HG02678 (cell line): ENCODE measurements at regions not wholly inside any gene's neighbourhood (a gene's known extent, or its start where the extent isn't known, plus 50 kb on each side); places are given as distances from the start of the nearest gene placed in this dataset.
"Not testable (repeated sequence)": the region's sequence is repeated elsewhere in the genome, so short reads cannot be mapped to it uniquely, and the experiment has no call there.

ENCODE experiments used
- ATAC-seq: cut with Tn5 transposase; IDR thresholded peaks from one replicate; pipeline ENCODE4 v1.9.1; 2021; ENCODE audit warnings: mild to moderate bottlenecking, moderate library complexity; ENCODE audit not compliant: unreplicated experiment

DNA sequence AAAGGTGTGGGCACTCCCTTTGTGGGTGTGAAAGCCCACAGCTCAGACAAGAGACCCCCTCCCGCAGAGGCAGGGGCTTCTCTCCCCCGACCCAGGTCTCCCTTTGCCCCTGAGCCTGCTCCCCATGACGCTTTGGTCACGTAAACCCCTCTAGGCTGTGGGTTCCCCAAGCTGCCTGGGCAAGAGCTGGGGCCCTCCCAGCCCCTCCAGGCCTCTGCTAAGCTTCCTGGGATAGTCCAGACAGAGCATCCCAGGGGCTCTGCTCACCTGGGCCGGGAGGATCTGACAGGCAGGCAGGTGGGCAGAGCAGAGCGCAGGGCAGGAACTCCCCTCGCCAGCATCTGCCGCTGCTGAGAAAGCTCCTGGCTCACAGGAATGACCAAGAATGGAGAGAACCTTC lies 177.3 kb downstream of the BANP start:
- no peak for ATAC-seq

DNA sequence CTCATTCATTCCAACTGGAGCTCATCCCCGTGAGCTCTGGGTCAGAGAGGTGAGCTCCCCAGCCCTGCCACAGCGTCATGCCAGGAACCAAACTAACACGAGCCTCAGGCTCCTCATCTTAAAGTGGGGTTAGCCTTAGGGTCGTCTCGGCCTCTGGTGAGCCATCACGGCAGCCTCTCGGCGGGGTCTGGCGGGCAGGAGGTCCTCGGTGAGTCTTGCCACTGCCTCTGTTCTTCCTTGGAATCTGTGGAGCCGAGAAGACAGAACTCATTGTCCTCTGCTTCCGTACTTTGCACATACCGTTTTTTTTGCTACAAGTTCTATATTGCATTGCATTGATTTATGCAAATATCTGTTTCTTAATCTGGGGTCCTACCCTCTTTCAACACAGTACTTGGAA lies 177.9 kb downstream of the BANP start:
- ATAC-seq: not testable (repeated sequence)

DNA sequence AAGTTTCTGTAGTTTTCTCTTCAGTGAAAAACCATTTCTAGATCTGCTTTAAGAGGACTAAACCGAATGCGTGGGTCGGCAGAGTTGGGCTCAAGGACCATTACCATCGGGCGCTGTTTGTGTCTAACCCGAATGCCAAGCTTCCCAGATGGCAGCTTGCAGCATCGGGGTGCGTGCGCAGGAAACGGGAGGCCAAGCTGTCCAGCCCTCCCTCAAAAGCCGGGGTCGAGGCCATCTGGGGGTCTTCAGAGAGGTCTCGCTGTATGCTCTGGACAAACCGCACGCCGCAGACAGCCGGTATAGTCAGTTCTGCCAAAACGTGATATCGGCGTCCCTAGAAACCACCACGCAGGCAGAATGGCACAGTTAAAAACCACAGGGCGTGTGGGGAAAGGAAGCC lies 178.8 kb downstream of the BANP start:
- no peak for ATAC-seq

DNA sequence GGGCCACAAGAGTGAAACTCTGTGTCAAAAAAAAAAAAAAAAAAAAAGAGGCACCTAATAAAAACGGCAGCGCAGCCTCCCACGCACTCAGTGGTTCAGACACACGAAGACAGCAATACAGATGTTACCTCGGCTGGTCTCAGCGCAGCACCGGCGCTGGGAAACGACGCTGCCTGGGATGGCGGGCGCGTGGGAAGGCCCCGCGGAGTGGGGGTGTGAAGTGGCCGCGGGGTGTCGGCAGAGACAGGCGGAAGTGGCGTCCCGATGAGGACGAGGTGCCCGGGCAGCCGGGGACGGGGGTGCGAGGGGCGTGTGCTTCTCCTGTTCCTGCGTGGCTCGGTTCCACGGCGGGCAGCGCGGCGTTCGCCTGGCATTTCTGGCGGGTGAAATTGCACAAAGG lies 179.4 kb downstream of the BANP start:
- no peak for ATAC-seq

DNA sequence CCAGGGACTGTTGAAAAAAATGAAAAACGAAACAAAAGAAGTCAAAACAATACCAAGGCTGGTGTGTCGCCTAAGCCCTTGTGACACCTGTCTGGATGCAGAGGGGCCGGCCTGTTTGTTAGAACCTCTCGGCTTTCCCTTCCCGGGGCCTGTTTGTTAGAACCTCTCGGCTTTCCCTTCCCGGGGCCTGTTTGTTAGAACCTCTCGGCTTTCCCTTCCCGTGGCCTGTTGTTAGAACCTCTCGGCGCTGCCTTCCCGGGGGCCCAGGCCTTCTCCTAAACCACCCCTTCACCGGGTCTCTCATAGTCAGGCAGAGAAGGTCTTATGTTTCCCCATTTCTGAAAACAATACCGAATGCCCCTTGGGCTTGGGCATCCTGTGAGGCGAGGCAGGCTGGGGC lies 180.0 kb downstream of the BANP start:
- no peak for ATAC-seq

DNA sequence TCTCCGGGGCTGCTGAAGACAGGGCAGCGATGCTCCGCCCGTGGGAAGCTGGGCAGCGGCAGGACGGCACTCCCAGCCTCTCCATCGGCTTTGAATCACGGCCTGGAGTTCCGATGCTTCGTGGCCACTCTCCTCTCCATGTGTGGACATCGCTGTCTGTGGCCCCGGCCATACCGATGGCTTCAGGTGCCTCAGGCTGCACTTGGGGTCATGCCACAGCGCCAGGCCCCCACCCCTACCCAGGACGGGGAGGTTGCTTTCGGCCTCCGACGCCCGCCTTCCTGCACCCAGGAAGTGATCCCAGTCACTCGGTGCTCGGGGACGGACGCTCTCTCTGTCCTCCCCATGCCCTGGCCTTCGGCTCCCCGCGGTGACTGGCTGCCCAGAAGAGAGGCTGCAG lies 180.7 kb downstream of the BANP start:
- ATAC-seq: no peak

DNA sequence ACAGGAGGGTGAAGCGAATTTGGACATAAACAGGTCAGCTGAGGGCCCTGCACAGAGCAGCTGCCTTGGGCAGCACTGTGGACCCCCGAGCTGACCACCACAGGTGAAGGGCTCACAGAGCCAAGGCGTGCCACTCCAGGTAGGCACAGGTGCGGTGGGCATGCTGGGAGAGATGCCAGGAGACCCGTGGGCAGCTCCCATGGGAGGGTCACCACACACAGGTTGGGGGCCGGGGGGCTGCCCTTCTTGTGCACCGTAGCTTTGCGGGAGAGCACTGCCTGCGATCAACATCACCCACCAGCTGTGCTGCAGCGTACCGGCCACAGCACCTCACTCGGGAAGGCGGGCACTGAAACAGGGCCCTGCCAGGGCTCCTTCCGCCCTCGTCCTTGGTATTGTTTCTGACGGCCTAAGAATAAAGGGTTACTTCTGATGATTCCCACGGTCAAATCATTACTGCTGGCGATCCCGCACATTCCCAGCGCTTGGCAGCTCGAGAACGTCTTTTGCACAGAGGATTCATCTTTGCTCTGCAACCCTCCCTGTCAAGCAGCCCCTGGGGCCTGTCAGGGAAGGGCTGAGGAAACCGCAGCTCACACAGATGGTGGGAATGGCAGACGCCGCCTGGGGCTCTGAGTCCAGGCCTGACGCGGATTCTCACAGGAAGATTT lies 181.7 kb downstream of the BANP start:
- ATAC-seq: no peak

DNA sequence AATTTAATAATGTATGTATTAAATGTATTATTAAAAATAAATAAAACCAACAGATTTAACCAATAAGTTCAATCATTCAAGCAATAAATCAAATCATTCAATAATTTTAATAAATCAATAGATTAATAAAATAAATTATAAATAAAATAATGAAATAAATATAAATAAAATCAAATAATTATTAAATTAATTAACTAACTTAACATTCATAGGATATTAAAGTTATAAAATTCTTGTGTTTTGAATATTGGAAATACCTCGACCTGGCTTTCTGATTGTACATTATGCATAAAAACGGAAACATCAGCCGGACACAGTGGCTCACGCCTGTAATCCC lies 182.2 kb downstream of the BANP start:
- ATAC-seq: no peak

DNA sequence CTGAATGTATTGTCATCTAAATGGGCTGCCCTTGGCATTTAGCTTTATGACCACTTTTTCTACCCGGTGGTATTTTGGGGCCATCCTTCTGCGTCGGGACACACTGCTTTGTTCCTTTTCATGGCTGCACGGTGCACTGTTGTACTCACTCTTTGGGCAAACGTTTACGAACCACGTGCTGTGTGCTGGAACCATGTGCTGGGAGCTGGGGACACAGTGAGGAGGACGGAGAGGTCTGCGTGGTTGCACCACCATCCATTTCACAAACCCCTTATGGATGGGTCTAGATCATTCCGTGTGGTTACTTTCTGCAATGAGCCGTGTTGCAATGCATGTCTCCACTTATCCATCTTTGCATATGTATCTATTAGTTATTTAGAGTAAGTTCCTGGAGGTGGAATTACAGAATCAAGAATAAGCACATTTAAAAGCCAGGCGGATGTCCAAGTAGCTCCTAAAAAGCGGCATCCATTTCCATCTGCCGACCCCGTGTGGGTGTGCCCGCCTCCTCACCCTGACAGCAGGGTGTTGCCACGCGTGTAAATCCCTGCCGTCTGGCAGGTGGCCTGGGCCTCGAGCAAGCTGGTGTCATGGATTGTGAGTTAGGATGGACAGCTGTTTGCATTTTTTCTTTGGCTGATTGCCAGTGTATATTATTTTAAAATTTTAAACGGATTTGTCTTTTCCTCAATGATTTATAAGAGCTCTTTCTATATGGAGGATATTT lies 183.1 kb downstream of the BANP start:
- not testable (repeated sequence) for ATAC-seq

DNA sequence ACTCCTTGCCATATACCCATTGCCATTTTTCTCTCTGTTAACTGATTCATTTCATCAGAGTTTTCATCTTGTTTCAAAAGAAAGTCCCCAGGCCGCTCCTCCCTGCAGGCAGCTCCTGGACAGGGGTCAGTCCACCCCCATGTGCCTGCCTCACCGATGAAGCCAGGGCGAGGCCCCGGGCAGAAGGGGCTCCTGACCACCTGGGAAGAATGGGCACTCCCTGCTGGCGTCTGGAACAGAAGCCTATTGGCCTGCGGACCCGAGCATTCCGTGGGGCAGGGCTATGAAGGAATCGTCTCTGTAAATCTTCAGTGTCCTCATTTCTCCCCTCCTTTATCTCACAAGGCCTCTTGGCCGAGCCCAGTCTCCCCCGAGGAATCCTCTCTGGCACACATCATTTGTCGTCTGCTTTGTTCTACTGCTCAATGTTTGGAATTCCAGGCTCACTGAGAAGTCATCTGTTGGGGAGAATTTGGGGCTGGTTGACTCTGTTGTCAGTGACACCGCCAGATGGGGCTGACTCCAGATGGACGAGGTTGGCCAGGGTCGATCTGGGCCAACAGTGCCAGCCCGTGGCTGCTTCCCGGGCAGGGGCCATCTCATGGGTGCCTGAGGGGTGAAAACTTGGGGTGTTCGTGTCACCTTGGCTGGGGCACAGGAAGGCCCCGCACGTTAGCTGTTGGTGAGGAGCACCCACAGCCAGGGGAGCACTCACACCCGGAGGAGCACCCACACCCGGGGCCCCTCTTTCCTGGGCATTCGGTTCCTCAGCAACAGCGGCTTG lies 183.9 kb downstream of the BANP start:
- not testable (repeated sequence) for ATAC-seq

DNA sequence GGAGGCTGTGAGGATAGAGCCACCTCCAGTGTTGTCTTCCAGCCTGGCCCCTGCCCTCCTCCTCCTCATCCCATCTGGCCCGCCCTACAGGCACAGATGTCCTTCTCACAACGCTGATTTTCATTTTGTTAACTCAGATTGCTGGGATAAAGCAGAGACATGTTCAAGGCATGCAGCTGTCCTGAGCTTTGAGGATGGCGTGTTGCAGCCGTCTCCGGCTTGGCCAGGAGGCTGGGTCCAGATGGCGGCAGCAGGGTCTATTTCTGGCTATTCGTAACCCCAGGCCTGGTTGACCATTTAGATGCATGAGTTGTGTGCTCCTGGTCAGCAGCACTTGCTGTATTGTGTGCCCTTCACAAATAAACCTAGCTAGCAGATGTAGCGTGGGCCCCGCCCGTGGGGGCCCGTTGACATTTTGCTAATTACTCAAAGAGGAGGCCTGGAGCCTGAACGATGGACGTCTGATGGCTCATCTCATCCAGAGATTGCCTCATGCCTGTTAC lies 185.0 kb downstream of the BANP start:
- not testable (repeated sequence) for ATAC-seq

DNA sequence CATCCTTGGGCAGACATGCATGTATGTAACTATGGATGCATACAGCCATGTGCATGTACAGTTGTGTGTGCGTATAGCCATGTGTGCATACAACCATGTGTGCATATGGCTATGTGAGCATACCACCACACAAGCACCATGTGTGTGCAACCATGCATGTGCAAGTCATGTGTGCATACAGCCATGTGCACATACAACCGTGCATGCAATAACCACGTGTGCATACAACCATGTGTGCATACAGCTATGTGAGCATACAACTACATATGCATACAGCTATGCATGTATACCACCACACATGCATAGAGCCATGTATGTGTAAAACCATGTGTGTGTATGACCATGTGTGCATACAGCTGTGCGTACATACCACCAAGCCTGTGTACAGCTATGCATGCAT lies 185.7 kb downstream of the BANP start:
- ATAC-seq: not testable (repeated sequence)

DNA sequence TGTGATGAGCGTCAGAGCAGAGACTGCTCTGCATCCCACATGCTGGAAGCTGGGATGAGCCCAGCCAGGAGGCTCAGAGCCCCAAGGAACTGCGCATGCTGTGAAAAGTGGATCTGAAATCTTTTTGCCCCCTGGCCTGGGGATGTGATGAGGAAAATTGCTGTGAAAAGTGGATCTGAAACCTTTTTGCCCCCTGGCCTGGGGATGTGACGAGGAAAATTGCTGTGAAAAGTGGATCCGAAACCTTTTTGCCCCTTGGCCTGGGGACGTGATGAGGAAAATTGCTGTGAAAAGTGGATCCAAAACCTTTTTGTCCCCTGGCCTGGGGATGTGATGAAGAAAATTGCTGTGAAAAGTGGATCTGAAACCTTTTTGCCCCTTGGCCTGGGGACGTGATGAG lies 187.9 kb downstream of the BANP start:
- not testable (repeated sequence) for ATAC-seq

DNA sequence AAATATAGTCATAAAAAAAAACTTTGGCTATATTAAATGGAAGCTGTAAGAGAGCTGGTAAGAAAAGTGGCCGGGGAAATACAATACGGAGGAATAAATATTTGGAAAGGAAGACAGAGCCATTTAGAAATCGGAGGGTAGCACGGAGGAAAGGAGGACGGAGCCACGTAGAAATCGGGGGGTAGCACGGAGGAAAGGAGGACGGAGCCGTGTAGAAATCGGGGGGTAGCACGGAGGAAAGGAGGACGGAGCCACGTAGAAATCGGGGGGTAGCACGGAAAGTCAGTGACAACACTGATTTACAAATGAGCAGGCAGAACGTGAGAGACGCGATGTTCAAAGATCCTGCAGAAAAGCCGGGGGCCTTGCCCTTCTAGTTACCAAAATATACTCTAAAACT lies 189.0 kb downstream of the BANP start:
- not testable (repeated sequence) for ATAC-seq

DNA sequence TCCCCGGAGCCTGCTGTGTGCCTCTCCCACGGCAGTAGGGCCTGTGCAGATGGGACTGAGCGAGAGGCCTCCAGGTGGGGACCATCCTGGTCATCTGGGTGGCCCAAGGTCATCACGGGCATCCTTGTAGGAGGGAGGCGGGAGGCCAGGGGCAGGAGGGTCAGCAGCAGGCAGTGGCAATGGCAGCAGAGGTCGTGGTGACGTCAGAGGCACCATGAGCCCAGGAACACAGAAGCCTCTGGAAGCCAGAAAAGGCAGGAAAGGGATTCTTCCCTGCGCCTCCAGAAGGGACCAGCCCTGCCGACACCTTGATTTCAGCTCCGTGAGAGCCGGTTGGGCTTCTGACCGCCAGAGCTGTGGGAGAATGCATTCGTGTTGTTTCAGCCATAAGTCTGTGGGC lies 190.3 kb downstream of the BANP start:
- no peak for ATAC-seq

DNA sequence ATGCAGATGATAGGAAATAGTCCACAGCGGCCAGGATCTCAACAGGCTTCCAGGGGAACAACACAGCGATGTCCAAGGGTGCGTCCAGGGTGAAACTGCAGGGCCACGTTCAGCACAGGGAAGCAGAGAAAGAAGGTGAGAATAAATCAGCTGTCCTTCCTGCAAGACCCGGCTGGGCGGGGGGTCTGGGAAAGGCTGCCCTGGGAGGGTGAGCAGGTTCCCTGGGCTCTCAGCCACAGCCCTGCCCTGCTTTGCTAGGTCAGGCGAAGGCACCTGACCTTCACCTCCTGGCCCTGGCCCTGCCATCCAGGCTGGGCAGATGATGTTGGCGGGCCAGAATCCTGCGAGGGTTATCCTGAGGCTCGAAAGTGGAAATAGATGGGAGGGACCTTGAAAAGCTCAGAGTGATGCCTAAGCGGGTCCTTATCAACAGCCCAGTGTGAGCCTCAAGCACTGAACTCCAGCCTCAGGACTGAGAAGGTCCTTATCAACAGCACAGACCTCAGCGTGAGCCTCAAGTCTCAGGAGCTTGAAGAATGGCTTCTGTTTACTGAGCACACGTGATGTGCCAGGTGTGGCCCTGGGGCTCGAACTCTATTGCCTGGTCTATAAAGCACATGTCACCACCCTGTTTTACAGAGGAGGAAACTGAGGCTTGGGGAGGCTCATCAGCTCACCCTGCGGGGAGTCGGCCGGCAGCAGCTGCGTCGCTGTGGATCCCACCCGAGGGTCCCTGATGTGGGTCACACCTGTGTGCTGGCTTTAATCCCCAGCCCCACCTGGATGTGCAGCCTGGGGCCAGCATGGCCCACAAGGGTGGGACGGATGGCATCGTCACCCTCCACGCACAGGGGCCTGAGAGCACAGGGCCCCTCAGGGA lies 191.1 kb downstream of the BANP start:
- ATAC-seq: not testable (repeated sequence)

DNA sequence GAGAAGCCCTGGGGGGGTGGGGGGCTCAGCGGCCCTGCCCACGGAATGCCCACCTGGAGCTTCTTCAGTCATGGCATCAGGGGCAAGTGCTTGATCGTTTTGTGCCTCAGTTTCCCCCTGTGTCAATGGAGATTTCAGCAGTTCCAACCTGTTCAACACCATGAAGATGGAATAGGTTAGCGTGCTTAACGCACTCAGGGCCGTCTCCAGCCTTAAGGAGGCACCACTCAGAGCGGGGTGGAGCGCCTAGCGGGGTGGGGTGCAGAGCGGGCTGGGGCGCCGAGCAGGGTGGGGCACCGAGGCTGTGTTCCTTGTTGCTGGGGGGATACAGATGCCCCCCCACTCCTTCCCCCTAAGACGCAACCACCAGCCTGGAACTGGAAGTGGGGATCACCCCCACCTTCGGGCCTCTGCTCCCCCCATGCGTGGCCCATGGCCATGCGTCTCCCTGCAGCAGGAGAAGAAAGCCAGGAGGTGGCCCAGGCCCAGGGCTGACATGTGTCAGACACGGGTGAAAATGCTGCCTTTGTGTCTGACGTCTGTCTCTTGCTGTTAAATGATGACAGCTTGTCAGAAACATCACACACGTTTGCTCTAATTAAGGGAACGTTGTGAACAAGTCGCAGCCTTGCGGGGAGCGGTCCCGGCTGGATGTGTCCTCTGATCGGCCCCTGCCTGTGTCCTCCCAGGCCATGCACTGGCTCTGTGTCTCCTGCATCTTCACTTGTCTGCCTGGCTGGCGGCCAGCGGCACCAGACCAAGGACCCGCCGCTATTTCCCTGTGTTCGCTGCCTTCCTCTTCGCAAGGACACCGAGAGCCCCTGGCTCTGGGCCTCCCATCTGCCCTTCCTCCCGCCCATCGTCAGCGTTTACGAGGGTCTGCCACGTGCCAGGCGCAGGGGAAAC lies 192.1 kb downstream of the BANP start:
- not testable (repeated sequence) for ATAC-seq

DNA sequence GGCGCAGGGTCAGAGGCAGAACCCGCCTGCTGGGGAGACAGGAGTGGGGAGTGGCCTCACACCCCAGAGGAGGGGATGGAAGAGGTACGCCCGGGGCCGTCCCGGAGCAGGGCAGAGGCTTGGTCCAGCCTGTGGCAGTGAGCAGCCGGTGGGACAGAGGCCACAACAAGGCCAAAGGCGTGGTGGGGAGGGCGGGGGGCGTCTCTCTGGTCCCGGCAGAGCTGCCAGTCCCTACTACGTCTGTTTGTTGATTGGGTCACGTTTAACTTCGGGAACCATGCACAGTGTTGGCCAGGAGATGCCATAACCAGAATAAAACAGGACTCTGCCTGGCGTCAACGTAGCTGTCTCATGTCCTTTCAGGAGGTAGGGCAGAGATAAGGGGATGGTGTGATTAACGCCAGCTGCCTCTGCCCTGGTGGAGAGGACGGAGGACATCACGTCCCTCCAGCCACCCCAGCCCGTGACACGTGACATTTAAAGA lies 192.8 kb downstream of the BANP start:
- ATAC-seq: no peak

DNA sequence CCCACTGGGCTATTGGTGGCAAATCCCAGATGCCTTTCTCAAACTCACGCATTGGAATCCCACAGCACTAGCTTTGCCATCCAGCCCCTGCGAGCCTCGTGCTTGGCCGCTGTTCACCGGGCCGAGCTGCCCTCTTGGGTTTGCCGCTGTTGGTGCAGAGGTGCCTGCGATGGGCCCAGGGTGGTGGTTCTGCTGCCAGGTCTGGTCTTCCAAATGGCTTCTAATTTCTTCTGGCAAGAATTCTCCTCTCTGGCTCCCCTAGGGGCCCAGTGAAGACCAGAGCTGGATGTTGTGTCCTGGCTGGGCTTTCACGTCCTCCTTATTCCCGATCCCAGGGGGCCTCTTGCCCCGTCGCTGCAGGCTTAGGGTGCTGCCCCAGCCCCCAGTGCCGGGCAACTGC lies 194.1 kb downstream of the BANP start:
- ATAC-seq: not testable (repeated sequence)
